ENCODE measurements at regions not wholly inside any gene's neighbourhood (a gene's known extent, or its start where the extent isn't known, plus 50 kb on each side); places are given as distances from the start of the nearest gene placed in this dataset.

- TF ChIP-seq CTCF (conservative IDR thresholded peaks at IDR 0.05; ENCODE audit: low read depth in 2 of 2) = no peak
- TF ChIP-seq, protein P1, sequence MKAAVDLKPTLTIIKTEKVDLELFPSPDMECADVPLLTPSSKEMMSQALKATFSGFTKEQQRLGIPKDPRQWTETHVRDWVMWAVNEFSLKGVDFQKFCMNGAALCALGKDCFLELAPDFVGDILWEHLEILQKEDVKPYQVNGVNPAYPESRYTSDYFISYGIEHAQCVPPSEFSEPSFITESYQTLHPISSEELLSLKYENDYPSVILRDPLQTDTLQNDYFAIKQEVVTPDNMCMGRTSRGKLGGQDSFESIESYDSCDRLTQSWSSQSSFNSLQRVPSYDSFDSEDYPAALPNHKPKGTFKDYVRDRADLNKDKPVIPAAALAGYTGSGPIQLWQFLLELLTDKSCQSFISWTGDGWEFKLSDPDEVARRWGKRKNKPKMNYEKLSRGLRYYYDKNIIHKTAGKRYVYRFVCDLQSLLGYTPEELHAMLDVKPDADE (IDR thresholded peaks at IDR 0.05) = no peak
- TF ChIP-seq EZH2phosphoT487 (IDR thresholded peaks at IDR 0.05; ENCODE audit: unreplicated experiment) = no peak
- no peak for TF ChIP-seq CREB1 (CRISPR knock-in tag; IDR thresholded peaks at IDR 0.05; ENCODE audit: low read depth)
- TF ChIP-seq JUNB (IDR thresholded peaks at IDR 0.05; ENCODE audit: unreplicated experiment) = no peak
Measured at GRCh38 chr6:144746902-144747469, 461.9 kb downstream of the UTRN start (continued).

- no peak overlapping the region for H3K27ac Mint-ChIP-seq
- Histone ChIP-seq H2AFZ (no peak overlapping the region), H3K9me2 (ENCODE audit: insufficient read depth) (no peaks in the 10 kb centered on the region), H3K79me2 (replicated peaks; ENCODE audit: insufficient read depth) (no peaks in the 10 kb centered on the region), H3K4me2 (no peak overlapping the region), H3K27me3 (ENCODE audit: insufficient read depth) (no peaks in the 10 kb centered on the region), H3F3A (replicated peaks; ENCODE audit: low read depth) (no peaks in the 10 kb centered on the region), H3K4me3 (no peak overlapping the region), H4K20me1 (replicated peaks; ENCODE audit: insufficient read depth) (no peaks in the 10 kb centered on the region), H3K27ac (ENCODE audit: low read depth) (no peak overlapping the region), H3K36me3 (ENCODE audit: insufficient read depth) (no peaks in the 10 kb centered on the region), H3K4me1 (ENCODE audit: insufficient read depth) (peaks cover 13% of the 10 kb centered on the region)
- no peaks in the 10 kb centered on the region for H3K9me3 Mint-ChIP-seq
- no peaks in the 10 kb centered on the region; the same call in 2 of the 3 replicates for H3K36me3 Mint-ChIP-seq (ENCODE audit: low read depth)
- TF ChIP-seq ZNF114 (CRISPR knock-in tag; IDR thresholded peaks at IDR 0.05) = no peak
- TF ChIP-seq, protein P1 (IDR thresholded peaks at IDR 0.05) = no peak
- TF ChIP-seq STAT1 (IDR thresholded peaks at IDR 0.05; ENCODE audit: unreplicated experiment) = no peak
- TF ChIP-seq, protein P2, sequence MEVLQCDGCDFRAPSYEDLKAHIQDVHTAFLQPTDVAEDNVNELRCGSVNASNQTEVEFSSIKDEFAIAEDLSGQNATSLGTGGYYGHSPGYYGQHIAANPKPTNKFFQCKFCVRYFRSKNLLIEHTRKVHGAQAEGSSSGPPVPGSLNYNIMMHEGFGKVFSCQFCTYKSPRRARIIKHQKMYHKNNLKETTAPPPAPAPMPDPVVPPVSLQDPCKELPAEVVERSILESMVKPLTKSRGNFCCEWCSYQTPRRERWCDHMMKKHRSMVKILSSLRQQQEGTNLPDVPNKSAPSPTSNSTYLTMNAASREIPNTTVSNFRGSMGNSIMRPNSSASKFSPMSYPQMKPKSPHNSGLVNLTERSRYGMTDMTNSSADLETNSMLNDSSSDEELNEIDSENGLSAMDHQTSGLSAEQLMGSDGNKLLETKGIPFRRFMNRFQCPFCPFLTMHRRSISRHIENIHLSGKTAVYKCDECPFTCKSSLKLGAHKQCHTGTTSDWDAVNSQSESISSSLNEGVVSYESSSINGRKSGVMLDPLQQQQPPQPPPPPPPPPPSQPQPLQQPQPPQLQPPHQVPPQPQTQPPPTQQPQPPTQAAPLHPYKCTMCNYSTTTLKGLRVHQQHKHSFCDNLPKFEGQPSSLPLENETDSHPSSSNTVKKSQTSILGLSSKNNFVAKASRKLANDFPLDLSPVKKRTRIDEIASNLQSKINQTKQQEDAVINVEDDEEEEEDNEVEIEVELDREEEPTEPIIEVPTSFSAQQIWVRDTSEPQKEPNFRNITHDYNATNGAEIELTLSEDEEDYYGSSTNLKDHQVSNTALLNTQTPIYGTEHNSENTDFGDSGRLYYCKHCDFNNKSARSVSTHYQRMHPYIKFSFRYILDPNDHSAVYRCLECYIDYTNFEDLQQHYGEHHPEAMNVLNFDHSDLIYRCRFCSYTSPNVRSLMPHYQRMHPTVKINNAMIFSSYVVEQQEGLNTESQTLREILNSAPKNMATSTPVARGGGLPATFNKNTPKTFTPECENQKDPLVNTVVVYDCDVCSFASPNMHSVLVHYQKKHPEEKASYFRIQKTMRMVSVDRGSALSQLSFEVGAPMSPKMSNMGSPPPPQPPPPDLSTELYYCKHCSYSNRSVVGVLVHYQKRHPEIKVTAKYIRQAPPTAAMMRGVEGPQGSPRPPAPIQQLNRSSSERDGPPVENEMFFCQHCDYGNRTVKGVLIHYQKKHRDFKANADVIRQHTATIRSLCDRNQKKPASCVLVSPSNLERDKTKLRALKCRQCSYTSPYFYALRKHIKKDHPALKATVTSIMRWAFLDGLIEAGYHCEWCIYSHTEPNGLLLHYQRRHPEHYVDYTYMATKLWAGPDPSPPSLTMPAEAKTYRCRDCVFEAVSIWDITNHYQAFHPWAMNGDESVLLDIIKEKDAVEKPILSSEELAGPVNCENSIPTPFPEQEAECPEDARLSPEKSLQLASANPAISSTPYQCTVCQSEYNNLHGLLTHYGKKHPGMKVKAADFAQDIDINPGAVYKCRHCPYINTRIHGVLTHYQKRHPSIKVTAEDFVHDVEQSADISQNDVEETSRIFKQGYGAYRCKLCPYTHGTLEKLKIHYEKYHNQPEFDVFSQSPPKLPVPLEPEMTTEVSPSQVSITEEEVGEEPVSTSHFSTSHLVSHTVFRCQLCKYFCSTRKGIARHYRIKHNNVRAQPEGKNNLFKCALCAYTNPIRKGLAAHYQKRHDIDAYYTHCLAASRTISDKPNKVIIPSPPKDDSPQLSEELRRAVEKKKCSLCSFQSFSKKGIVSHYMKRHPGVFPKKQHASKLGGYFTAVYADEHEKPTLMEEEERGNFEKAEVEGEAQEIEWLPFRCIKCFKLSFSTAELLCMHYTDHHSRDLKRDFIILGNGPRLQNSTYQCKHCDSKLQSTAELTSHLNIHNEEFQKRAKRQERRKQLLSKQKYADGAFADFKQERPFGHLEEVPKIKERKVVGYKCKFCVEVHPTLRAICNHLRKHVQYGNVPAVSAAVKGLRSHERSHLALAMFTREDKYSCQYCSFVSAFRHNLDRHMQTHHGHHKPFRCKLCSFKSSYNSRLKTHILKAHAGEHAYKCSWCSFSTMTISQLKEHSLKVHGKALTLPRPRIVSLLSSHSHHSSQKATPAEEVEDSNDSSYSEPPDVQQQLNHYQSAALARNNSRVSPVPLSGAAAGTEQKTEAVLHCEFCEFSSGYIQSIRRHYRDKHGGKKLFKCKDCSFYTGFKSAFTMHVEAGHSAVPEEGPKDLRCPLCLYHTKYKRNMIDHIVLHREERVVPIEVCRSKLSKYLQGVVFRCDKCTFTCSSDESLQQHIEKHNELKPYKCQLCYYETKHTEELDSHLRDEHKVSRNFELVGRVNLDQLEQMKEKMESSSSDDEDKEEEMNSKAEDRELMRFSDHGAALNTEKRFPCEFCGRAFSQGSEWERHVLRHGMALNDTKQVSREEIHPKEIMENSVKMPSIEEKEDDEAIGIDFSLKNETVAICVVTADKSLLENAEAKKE (CRISPR knock-in tag; IDR thresholded peaks at IDR 0.05) = no peak
- no peak for TF ChIP-seq EZH2phosphoT487 (IDR thresholded peaks at IDR 0.05; ENCODE audit: unreplicated experiment)
- TF ChIP-seq EZH2 (IDR thresholded peaks at IDR 0.05; ENCODE audit: low read depth, unreplicated experiment) = no peak
- TF ChIP-seq POLR2AphosphoS5 (IDR thresholded peaks at IDR 0.05; ENCODE audit: low read depth) = no peak
- no peaks in the 10 kb centered on the region for H3K27me3 Mint-ChIP-seq (ENCODE audit: insufficient read depth, low read depth, poor library complexity)
- peaks cover 15% of the 10 kb centered on the region for H3K4me1 Mint-ChIP-seq
- no peak overlapping the region for H3K4me3 Mint-ChIP-seq
- ATAC-seq = no peak
- no peak for DNase-seq (ENCODE audit: low spot score)
Measured at GRCh38 chr6:144749263-144749662, 464.1 kb downstream of the UTRN start.

Data from GM23338 (cell line).